Neural progenitor cell (in vitro differentiated cells): ENCODE measurements at regions not wholly inside any gene's neighbourhood (a gene's known extent, or its start where the extent isn't known, plus 50 kb on each side); places are given as distances from the start of the nearest gene placed in this dataset.

ENCODE experiments used
- EZH2 ChIP-seq: fragments of 200-600 bp; sonication (generic); IDR thresholded peaks from 2 replicates; pipeline ENCODE4 v1.6.1; 2017; ENCODE audit warnings: antibody characterized with exemption, mild to moderate bottlenecking, moderate library complexity
- EZH2phosphoT487 ChIP-seq: fragments of 200-600 bp; sonication (generic); IDR thresholded peaks from 2 replicates; pipeline ENCODE4 v1.6.1; 2017; ENCODE audit warnings: antibody characterized with exemption
- TF ChIP-seq, protein P1 (sequence below): fragments of 200-600 bp; sonication (generic); IDR thresholded peaks from 2 replicates; pipeline ENCODE4 v1.5.1; 2017; ENCODE audit warnings: antibody characterized with exemption, mild to moderate bottlenecking

DNA sequence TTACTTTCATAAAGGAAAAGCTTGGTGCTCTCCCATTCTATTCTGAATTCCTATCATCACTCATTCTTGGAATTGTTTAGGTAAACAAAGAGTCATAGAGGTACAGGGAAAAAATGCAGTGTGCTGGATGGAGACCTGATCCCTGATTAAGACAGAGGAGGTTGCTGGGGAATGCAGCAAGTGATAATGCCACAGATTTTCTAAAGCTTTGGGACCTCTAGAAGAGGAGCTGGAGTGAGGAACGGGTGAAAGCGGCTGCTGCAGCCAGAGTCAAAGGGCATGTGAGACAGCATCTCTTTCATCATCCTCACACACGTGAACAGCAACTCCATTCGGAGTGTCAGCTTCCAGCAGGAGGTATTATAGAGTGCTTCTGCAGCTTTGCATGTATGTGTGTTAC lies 54.9 kb upstream of the DIPK1A start:
- TF ChIP-seq EZH2 (no peak), EZH2phosphoT487 (no peak)
- TF ChIP-seq, protein P1, sequence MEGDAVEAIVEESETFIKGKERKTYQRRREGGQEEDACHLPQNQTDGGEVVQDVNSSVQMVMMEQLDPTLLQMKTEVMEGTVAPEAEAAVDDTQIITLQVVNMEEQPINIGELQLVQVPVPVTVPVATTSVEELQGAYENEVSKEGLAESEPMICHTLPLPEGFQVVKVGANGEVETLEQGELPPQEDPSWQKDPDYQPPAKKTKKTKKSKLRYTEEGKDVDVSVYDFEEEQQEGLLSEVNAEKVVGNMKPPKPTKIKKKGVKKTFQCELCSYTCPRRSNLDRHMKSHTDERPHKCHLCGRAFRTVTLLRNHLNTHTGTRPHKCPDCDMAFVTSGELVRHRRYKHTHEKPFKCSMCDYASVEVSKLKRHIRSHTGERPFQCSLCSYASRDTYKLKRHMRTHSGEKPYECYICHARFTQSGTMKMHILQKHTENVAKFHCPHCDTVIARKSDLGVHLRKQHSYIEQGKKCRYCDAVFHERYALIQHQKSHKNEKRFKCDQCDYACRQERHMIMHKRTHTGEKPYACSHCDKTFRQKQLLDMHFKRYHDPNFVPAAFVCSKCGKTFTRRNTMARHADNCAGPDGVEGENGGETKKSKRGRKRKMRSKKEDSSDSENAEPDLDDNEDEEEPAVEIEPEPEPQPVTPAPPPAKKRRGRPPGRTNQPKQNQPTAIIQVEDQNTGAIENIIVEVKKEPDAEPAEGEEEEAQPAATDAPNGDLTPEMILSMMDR: no peak
